K562 (cell line): ENCODE measurements at regions not wholly inside any gene's neighbourhood (a gene's known extent, or its start where the extent isn't known, plus 50 kb on each side); places are given as distances from the start of the nearest gene placed in this dataset.

Experiments
- CTCF ChIP-seq, 3 experiments: IDR thresholded peaks in 2 of 3; conservative IDR thresholded peaks in 1 of 3; 2 replicates each; pipeline ENCODE4 v1.5.1; 2011 to 2012; ENCODE audit warnings: low read length in 3 of 3, mild to moderate bottlenecking in 3 of 3, control low read depth in 2 of 3, improper control_type of control experiment in 1 of 3, inconsistent platforms in 1 of 3, low read depth in 1 of 3, mixed read lengths in 1 of 3, moderate library complexity in 1 of 3; ENCODE audit not compliant: insufficient read depth in 2 of 3
- GATAD2A ChIP-seq: fragments of 450-650 bp; IDR thresholded peaks from 2 replicates; pipeline ENCODE4 v1.6.1; 2017
- HOMEZ ChIP-seq: fragments of 250-450 bp; sonication (Bioruptor Pico); IDR thresholded peaks from 2 replicates; pipeline ENCODE4 v1.4.0; 2020; ENCODE audit warnings: mild to moderate bottlenecking, moderate library complexity
- JUNB ChIP-seq: fragments of 450-650 bp; formaldehyde crosslinking; conservative IDR thresholded peaks from 2 replicates; pipeline ENCODE4 v1.4.0; 2020; ENCODE audit warnings: mild to moderate bottlenecking
- MYC ChIP-seq, 2 experiments: fragments of 250-450 bp in 1 of 2; sonication (Bioruptor Pico) in 1 of 2; IDR thresholded peaks; 2 replicates each; pipeline versions ENCODE4 v1.5.1 to v1.6.1; 2012 to 2021; ENCODE audit warnings: low read depth in 2 of 2, borderline replicate concordance in 1 of 2, improper control_type of control experiment in 1 of 2, low read length in 1 of 2, mild to moderate bottlenecking in 1 of 2, moderate library complexity in 1 of 2
- SIN3A ChIP-seq, 2 experiments: fragments of 150-350 bp in 1 of 2; IDR thresholded peaks; 2 replicates each; pipeline ENCODE4 v1.6.1; 2011 to 2016; ENCODE audit warnings: borderline replicate concordance in 2 of 2, low read depth in 2 of 2, low read length in 2 of 2, mild to moderate bottlenecking in 2 of 2, moderate library complexity in 2 of 2; ENCODE audit not compliant: control insufficient read depth in 1 of 2
- SIX5 ChIP-seq, 2 experiments: IDR thresholded peaks; 2 replicates each; pipeline ENCODE4 v1.6.1; 2011; ENCODE audit warnings: low read length in 2 of 2, borderline replicate concordance in 1 of 2, low read depth in 1 of 2, mild to moderate bottlenecking in 1 of 2, moderate library complexity in 1 of 2; ENCODE audit not compliant: insufficient read depth in 1 of 2
- SREBF1 ChIP-seq: fragments of 150-350 bp; IDR thresholded peaks from 2 replicates; pipeline ENCODE4 v1.6.1; 2014; ENCODE audit warnings: antibody characterized with exemption, low read depth, low read length, borderline replicate concordance
- ZKSCAN8 ChIP-seq: fragments of 200-800 bp; sonication (Bioruptor generic); IDR thresholded peaks from 2 replicates; pipeline ENCODE4 v1.6.1; 2016; ENCODE audit warnings: missing genetic modification characterization, missing compliant biosample characterization
- ZNF121 ChIP-seq: sonication (generic); formaldehyde crosslinking; conservative IDR thresholded peaks from 2 replicates; pipeline ENCODE4 v1.8.0; 2022; ENCODE audit warnings: missing genetic modification reagents
- TF ChIP-seq, protein P1 (sequence below): sonication (generic); formaldehyde crosslinking; IDR thresholded peaks from 2 replicates; pipeline ENCODE4 v1.9.0; 2022; ENCODE audit warnings: mild to moderate bottlenecking, missing genetic modification reagents
- TF ChIP-seq, protein P2 (sequence below): sonication (generic); formaldehyde crosslinking; IDR thresholded peaks from 2 replicates; pipeline ENCODE4 v1.4.0; 2020; ENCODE audit warnings: mild to moderate bottlenecking, missing genetic modification reagents
- TF ChIP-seq, protein P3 (sequence below): fragments of 250-450 bp; sonication (Bioruptor Pico); IDR thresholded peaks from 2 replicates; pipeline ENCODE4 v1.5.0; 2021; ENCODE audit warnings: mild to moderate bottlenecking, borderline replicate concordance
- TF ChIP-seq, protein P4 (sequence below): sonication (generic); formaldehyde crosslinking; IDR thresholded peaks from 2 replicates; pipeline ENCODE4 v1.8.1; 2022; ENCODE audit warnings: missing genetic modification reagents

GRCh38 chr13:61600360-61601033 is 184.8 kb upstream of the PCDH20 start:
- TF ChIP-seq, protein P1, sequence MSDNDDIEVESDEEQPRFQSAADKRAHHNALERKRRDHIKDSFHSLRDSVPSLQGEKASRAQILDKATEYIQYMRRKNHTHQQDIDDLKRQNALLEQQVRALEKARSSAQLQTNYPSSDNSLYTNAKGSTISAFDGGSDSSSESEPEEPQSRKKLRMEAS (CRISPR knock-in tag) = no peak
- no peak for TF ChIP-seq JUNB (CRISPR knock-in tag)
- TF ChIP-seq, protein P2, sequence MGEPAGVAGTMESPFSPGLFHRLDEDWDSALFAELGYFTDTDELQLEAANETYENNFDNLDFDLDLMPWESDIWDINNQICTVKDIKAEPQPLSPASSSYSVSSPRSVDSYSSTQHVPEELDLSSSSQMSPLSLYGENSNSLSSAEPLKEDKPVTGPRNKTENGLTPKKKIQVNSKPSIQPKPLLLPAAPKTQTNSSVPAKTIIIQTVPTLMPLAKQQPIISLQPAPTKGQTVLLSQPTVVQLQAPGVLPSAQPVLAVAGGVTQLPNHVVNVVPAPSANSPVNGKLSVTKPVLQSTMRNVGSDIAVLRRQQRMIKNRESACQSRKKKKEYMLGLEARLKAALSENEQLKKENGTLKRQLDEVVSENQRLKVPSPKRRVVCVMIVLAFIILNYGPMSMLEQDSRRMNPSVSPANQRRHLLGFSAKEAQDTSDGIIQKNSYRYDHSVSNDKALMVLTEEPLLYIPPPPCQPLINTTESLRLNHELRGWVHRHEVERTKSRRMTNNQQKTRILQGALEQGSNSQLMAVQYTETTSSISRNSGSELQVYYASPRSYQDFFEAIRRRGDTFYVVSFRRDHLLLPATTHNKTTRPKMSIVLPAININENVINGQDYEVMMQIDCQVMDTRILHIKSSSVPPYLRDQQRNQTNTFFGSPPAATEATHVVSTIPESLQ (CRISPR knock-in tag) = no peak
- no peak for TF ChIP-seq SIX5 (IDR thresholded peaks at IDR 0.05; ENCODE audit: borderline replicate concordance in 1 of 2, insufficient read depth in 1 of 2, low read depth in 1 of 2, low read length in 2 of 2)
- TF ChIP-seq CTCF (IDR thresholded peaks at IDR 0.05 in 2 of 3, conservative IDR thresholded peaks at IDR 0.05 in 1 of 3; ENCODE audit: insufficient read depth in 2 of 3, low read depth in 1 of 3, low read length in 3 of 3) = no peak
- TF ChIP-seq, protein P3, sequence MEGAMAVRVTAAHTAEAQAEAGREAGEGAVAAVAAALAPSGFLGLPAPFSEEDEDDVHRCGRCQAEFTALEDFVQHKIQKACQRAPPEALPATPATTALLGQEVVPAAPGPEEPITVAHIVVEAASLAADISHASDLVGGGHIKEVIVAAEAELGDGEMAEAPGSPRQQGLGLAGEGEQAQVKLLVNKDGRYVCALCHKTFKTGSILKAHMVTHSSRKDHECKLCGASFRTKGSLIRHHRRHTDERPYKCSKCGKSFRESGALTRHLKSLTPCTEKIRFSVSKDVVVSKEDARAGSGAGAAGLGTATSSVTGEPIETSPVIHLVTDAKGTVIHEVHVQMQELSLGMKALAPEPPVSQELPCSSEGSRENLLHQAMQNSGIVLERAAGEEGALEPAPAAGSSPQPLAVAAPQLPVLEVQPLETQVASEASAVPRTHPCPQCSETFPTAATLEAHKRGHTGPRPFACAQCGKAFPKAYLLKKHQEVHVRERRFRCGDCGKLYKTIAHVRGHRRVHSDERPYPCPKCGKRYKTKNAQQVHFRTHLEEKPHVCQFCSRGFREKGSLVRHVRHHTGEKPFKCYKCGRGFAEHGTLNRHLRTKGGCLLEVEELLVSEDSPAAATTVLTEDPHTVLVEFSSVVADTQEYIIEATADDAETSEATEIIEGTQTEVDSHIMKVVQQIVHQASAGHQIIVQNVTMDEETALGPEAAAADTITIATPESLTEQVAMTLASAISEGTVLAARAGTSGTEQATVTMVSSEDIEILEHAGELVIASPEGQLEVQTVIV (CRISPR knock-in tag) = no peak
- no peak for TF ChIP-seq ZKSCAN8 (CRISPR knock-in tag)
- TF ChIP-seq GATAD2A = no peak
- TF ChIP-seq, protein P4, sequence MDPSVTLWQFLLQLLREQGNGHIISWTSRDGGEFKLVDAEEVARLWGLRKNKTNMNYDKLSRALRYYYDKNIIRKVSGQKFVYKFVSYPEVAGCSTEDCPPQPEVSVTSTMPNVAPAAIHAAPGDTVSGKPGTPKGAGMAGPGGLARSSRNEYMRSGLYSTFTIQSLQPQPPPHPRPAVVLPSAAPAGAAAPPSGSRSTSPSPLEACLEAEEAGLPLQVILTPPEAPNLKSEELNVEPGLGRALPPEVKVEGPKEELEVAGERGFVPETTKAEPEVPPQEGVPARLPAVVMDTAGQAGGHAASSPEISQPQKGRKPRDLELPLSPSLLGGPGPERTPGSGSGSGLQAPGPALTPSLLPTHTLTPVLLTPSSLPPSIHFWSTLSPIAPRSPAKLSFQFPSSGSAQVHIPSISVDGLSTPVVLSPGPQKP (CRISPR knock-in tag) = no peak
- no peak for TF ChIP-seq ZNF121 (CRISPR knock-in tag)
- TF ChIP-seq SIN3A (IDR thresholded peaks at IDR 0.05; ENCODE audit: borderline replicate concordance in 2 of 2, control insufficient read depth in 1 of 2, low read depth in 2 of 2, low read length in 2 of 2) = no peak
- no peak for TF ChIP-seq SREBF1
- no peak for TF ChIP-seq MYC (IDR thresholded peaks at IDR 0.05; ENCODE audit: low read depth, low read length)
- TF ChIP-seq MYC (CRISPR knock-in tag; IDR thresholded peaks at IDR 0.05; ENCODE audit: borderline replicate concordance, low read depth) = no peak
- no peak for TF ChIP-seq HOMEZ (CRISPR knock-in tag)
